ENCODE measurements at regions not wholly inside any gene's neighbourhood (a gene's known extent, or its start where the extent isn't known, plus 50 kb on each side); places are given as distances from the start of the nearest gene placed in this dataset.

DNA sequence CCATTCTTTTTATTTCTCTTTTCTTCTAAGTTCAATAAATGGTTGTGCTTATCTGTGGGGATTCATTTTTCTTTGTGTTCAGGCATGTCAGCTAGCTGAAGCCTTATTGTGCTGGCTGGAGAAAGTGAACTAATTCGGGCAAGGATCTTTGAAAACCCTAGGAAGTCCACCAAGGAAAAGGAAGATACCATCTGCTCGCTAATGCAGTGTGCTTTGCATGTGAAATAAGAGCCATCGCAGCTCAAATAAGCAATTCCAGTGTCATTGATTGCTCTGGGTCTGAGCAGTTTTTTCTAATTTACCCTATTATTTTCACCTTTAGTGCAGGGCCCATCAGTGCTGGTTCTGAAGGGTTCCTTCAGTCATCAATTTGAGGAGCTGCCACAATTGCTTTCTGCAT, 309.4 kb upstream of the SOX4 start:
- TF ChIP-seq CTCF (IDR thresholded peaks at IDR 0.05; ENCODE audit: low read depth, low read length) (no peak), POLR2A (IDR thresholded peaks at IDR 0.05; ENCODE audit: extremely low read depth, insufficient read length) (no peak), MYC (IDR thresholded peaks at IDR 0.05; ENCODE audit: low read depth, low read length) (no peak)
- TF ChIP-seq, protein P1, sequence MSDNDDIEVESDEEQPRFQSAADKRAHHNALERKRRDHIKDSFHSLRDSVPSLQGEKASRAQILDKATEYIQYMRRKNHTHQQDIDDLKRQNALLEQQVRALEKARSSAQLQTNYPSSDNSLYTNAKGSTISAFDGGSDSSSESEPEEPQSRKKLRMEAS (IDR thresholded peaks at IDR 0.05; ENCODE audit: low read depth, low read length): no peak
